IPS DF 4.7 (cell line): ENCODE measurements at regions not wholly inside any gene's neighbourhood (a gene's known extent, or its start where the extent isn't known, plus 50 kb on each side); places are given as distances from the start of the nearest gene placed in this dataset.

Experiments used
- DNase-seq: peaks from one replicate; pipeline ENCODE4 v3.0.0-alpha.2; 2013; ENCODE audit warnings: low spot score; ENCODE audit errors: extremely low read depth

DNA sequence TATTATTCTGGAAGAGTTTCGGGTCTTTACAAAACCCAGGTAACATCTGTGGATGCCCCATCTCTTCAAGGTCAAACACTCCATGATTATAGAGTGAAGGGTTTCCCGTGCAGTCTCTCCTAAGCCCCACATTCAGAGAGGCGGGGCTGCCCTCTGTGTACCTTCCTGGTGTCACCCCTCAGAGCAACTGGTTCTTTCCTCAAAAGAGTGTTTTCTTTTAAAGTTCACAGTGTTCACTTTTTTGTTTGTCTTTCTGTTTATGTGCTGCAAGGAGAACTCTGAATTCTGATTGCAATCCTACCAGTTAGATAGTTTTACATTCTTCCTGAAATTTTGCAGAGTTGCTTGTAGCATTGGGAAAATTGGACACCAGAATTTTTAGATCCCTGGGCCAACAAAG, 190.2 kb downstream of the ADAMTS15 start:
- DNase-seq, result no peak

DNA sequence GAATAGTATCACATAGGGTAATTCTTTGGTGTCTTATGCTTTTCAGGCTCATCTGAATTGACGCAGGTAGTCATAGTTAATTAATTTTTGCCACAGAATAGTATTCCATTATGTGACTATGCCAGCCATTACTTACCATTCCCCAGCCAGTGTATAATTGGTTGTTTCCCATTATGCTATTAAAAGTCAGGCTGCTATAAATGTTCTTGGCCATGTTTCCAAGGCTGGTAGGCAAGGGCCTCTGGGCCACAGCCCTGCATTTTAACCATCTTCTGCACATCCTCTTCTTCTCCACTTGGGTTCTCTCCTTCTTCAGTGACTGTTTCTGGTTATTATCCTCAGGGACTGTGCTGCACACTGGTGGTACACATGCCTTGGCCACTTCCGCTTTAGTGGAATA, 190.9 kb downstream of the ADAMTS15 start:
- DNase-seq, result no peak

DNA sequence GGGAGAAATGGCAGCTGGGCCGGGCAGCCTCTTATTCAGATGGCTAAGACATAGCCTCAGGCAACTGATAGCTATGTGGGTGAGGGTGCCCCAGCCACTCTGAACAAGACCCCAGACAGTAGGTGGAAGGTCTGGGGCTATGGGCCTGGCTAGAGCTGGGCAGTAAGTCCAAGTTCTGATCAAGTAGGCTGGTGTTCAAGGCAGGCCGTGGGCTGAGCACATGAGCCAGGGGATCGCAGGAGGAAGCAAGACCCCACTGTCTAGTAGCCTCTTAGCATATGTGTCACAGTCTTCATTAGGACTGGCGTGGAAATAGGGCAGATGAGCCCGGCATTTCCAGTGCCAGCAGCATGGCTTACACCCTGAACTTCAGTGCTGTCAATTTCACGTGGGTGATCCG, 192.1 kb downstream of the ADAMTS15 start:
- no peak for DNase-seq

DNA sequence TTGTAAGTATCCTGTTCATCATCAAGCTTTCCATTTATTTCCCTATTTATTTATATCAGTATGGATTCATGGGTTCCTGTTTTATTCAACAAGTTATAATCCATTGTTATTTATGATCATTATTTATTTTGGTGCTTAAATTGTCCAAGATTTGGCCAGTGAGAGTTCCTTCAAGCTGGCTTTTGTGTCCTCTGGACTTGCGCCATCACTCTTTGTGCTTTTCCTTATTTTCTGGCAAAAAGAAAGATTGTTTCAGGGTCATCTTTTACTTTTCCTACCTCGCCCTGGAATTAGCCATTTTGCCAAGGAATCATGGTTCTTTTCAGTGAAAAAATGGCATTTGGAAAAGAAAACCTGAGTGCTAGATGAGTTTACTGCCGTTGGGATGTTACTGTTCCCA, 193.4 kb downstream of the ADAMTS15 start:
- no peak for DNase-seq

DNA sequence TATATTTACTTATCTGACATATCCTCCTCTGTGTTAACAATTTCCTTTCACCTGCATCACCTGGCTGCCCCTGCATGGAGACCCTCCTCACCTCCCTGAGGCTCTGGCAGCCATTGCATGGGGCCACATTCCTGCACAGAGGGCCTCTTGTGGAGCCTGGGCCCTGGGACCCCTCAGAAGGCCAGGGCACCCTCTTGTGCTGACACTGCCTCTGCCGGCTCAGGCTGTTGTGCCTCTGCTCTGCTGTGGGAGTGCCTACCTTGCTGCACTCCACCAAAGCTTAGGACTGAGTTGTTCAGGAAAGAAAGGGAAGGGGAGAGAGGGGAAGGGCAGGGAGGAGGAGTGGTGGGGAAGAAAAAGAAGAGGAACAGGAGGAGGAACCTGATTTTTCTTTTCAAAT, 194.5 kb downstream of the ADAMTS15 start:
- no peak for DNase-seq

DNA sequence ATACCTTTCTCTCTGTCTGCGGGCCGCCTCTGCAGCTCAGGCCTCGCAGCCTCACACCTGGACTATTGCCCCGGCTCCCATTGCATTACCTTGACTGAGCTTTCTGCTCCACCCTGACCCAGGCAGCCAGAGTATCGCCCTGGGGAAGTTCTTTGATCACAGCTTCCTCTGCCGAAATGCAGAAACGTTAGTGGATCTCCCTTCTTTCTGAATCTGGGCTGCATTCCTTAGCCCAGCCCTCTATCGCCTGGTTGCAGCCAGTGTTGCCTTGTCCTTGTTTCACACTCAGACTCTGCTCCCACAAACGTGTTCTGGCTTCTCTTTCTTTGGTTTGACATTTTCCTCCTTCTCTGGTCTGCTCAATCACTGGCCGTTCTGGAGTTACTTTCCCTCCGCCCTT, 195.7 kb downstream of the ADAMTS15 start:
- DNase-seq, result peak; percentile 16

DNA sequence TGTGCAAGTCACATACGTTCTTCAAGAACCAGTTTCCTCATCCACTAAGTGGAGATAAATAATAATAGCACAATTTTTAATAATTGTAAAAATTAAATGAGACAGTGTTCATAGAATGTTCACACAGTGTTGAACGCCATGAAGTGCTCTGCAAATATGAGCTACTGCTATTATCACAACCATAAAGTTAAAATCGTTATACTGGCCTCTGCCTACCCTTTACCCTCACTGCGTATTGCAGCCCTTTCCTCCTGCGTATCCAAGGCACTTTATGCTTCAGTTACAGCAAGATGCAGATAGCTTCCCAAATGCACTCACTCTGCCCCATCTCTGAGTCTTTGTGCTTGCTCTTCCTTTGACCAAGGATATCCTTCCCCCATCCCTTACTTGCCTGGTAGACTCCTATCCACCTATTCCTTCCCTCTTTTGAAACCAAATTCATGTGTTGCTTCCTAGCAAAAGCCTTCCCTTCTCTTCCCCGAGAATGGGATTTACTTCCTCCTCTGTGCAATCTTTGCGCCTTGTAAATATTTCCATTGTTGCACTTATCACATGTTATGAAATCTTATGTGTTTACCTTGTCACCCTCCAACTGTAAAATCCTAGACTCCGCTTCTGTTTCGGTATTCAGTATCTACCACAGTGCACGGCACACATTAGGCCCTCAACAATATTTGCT, 196.9 kb downstream of the ADAMTS15 start:
- no peak for DNase-seq

DNA sequence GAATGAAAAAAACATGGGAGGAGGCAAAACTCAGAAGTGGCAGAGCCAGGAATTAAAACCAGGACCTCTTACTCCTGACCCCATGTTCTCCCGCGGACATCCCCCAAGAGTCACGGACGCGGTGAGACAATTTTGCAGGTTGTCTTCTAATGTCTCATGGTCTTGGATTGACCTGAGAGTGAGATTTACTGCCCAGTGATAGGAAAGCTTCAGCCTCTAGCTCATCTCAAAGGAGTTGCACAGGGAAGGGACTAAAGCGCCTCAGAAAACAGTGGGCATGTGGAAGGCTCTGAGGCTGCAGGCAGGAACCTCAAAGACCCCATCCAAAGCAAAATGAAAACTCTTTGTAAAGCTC, 197.4 kb downstream of the ADAMTS15 start:
- DNase-seq, result no peak

DNA sequence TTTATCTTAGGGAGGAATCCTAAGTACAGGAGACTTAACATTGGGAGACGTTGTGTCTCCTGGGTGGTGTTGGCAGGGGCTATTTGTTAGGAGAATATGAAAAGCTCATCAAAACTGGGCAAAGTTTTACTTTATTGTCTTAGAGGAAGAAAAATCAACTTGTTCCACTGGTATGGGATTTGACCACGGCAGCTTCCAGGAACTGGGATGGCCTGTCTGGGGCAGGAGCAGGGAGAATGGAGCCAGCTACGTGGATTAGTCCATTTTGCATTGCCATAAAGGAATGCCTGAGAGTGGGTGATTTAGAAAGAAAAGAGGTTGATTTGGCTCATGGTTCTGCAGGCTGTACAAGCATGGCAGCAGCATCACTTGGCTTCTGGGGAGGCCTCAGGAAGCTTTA, 198.4 kb downstream of the ADAMTS15 start:
- no peak for DNase-seq

DNA sequence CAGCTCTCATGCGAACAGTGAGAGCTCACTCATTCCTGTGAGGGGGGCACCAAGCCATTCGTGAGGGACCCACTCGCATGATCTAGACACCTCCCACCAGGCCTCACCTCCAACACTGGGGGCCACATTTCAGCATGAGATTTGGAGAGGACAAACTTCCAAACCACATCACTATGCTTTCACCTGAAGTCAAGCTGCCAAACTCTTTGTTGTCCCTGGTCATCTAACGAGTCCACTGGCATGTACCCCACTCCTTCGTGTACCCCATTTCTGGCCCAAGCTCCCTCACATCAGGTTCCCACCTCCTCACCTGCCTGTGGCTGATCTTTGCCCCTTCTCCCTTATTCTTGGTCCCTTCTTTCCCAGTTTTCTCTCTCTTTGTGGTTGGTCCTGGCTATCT, 198.9 kb downstream of the ADAMTS15 start:
- no peak for DNase-seq

DNA sequence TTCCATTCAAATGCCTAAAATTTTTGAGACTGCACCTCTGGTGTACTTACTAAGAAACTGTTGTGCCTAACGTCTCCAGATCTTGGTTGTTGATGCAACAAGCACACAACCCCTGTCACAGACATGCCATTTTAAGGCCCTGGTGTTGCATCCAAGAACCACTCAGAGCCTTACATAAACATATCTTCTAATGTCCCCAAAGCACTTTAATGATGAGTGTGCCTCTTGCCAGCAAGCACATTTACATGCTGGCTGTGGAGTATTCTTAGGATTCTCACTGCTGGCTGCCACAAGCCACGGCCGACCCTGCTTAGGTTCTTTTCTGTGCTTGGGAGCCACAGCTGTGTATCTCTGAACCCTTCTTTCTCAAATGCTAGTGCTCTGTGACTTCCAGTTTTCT, 201.4 kb downstream of the ADAMTS15 start:
- DNase-seq, result no peak

DNA sequence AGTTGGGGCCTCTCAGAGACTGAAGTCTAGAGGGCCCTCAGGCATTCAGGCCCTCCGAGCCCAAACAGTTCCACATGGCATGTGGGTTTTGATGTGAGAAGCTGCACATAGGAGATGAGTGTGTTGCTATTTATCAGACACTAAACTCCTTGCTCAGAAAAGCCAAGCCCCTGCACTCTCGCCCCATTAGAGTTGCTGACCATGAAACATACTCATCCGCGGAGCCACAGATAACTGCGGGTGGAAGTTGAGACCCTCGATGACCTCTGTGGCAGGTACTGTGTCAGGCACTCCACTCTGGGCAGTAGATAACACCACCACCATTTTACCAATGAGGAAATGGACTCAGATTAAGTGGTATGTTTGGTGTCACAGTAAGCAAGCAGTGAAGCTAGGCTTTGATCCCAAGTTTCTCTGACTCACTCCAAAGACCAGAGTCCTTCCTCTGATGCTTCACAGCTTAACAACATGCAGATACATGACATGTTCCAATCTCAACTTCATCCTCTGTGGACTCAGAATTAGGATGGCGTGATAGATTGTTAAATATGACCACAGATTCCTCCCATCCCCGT, 202.1 kb downstream of the ADAMTS15 start:
- no peak for DNase-seq

DNA sequence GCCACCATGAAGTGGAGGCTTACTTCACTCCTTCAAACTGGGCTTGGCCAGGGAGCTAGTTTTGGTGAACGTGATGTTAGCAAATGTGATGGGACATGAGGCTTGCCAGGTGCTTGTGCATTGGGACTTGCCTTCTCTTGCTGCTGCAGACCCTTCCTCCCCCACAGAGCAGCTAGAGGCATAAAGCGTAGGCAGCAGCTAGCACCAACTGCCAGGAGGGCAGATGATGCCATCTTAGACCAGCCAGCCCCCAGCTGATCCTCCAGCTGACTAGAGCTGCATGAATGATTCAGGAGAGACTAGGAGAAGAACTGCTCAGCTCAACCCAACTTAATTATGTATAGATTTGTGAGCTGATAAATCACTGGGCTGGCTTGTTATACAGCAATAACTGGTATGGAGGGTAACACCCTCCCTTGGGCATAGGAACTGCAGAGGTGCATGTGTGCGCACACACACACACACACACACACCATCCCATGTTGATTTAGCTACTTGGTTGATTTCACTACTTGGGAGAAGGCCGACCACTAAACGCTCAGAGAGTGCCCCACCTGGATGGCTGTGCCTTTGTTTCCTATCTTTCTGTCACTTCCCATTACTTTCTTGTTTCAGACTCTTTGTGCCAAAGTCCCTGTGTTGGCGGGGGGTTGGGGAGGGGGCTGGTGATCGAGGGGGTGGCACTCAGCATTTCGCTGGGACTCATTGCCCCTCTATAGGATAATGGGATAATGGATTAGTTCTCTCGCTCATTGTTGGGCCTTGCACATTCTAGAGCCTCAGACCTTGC, 202.8 kb downstream of the ADAMTS15 start:
- DNase-seq, result no peak

DNA sequence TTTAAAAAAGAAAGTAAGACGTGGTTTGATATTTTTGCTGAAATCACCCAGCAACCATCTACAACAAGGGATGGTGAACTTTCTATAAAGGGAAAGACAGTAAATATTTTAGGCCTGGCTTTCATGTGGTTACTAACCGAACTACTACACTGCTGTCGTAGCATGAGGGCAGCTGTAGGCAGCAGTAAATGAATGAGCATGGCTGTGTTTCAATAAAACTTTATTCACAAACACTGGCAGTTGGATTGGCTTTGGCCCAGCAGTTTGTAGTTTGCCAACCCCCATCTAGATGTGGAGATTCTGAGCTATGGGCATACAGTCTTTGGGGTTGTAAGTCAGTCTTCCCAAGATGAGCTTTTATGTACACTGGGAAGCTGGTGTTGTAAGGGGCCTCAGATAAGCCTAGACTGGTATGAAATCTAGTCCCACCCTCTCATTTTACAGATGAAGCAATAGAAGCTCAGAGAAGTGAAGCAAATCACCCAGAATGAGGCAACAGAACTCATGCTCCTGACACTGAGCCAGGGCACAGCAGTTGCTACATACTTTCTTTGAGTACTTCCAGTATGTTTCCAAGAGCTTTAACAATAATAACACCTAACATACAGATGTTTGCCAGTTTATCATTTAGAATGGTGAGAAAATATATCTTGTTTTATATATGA, 204.4 kb downstream of the ADAMTS15 start:
- DNase-seq, result no peak

DNA sequence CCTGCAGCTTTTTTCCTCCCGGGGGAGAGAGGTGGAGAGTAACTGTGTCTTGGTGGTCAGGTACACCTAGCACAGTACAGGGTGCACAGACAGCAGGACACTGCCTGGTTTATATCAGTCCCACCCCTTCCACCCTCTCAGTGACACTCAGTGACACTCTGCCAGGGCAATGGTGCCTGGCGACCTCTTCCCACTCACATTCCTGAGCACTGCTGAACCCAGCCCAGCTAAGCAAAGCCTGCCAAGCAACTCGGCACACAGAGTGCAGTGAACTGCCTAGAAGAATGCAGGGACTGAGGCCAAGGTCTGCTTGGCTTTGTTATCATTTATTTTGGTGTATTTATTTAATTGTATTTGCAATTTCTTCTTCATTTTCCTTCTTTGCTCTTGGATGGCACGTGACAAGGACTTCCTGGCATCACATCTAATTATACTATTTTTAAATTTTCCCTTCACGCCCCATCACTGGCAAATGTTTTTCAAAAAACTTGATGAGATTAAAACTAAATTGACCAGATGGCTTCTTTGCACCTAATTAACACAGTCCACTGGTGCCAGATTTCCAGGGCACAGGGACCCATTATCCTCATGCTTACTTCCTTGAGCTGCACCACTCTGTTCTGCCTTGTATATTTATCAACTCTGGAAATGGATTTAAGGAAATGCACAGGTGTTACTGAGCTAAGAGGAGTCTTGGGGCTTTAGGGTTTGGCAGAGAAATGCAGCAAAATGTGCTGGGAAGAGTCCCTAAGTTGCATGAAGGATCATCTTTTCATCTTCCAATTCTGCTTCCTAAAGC, 205.6 kb downstream of the ADAMTS15 start:
- DNase-seq, result no peak

DNA sequence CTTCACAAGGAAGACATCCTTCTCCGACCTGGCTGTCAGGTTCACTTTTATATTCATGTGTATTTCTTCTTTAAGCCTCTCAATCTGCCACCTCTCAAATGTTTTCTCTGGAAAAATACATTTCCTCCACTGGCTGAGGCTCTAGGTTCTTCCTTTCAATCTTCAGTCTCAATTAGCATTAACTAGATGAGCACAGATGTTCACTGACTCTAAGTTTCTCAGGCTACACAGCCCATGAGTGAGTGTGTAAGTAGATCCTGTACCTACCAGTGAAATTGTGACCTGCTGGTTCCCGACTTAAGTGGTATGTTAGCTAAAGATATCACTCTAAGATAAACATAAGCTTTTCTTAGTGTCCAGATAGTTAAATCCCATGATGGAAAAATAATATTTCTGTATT, 206.9 kb downstream of the ADAMTS15 start:
- no peak for DNase-seq

DNA sequence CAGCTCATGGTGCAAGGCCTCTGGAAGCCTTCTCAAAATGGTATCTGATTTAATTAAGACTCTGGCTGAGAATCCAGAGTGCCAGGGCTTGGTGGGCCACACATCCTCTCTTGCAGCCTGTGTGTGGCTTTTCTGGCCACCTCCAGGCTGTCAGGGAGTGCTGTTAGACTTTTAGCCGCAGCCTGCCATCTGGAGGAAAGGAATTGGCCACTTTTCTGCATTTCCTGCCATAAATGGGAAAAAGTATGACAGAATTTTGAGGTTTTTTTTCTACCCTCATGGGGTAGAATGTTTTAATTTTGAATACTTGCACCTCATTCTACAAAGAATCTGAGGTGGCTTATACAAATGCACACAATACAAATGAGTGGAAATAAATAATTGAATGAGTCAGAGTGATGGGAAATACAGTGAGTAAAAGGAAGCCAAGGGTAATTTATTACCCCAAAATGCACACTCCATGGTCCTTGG, 218.4 kb downstream of the ADAMTS15 start:
- no peak for DNase-seq

DNA sequence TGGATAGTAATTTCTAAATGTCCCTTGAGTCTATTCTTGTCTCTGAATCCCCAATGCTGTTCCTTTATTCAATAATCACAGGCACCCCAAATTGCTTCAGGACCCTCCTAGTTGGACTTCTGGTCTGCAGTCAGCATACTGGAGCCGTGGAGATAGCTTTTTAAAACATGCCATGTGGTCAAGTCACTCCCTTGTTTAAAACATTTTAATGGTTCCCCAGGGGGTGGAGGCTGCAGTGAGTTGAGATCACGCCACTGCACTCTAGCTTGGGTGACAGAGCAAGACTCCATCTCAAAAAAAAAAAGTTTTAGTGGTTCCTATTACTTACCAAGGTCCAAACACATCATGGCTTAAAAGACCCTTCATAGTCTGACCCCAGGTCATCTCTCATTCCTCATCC, 220.3 kb downstream of the ADAMTS15 start:
- DNase-seq, result no peak

DNA sequence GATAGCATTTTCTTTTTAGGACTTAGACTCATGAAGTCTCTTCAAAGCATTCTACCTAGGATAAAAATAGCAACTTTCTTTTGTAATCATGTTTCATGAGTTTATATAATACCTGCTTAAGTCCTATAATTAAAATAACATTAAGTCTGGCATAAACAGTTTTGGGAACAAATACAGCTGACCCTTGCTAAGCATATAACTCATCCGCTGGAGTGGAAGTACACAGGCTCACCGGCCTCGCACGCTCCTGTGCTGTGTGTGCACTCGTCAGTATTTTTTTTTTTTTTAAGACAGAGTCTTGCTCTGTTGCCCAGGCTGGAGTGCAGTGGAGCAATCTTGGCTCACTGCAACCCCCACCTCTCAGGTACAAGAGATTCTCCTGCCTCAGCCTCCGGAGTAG, 221.8 kb downstream of the ADAMTS15 start:
- DNase-seq, result no peak

DNA sequence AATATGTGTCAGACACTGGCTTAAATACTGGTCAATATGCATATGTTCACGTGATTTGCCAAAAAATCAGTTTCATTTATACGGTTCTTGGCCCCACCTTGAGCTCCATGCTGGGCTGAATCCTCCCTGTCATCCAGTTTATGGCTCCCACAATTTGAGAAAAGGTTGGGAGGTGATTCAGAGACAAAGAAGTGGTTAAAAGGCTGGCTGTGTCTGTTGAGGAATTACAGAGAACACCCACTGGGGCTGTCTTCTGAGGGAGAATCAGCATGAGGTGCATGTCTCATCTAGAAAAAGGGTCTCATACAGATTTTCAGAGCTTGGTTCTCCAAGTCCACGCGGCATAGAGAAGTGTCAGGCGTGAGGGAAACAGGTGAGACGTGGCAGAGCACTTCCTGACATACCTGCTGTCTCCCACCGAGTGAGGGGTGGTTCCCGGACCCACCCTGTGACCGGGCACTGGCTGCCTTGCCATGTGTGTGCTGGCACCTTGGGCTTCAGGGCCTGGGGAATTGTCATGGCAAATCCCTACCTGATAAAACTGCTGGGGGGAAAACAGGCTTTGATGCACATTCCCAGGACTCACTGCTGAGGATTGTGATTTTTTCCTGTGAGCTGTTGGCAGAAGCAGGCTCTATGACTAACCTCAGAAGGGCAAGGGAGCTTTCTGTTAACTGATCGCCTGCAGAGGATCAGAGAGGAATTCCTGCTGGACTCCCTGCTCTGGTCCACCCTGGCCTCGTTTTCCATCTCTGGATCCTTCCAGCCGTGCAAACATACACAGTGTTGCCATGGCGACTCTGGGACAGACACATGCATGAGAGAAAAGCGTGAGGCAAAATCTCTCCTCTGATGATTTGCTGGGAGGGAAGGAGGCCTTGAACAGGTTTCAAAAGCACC, 223.6 kb downstream of the ADAMTS15 start:
- DNase-seq, result no peak
